ENCODE measurements at regions not wholly inside any gene's neighbourhood (a gene's known extent, or its start where the extent isn't known, plus 50 kb on each side); places are given as distances from the start of the nearest gene placed in this dataset.

DNA sequence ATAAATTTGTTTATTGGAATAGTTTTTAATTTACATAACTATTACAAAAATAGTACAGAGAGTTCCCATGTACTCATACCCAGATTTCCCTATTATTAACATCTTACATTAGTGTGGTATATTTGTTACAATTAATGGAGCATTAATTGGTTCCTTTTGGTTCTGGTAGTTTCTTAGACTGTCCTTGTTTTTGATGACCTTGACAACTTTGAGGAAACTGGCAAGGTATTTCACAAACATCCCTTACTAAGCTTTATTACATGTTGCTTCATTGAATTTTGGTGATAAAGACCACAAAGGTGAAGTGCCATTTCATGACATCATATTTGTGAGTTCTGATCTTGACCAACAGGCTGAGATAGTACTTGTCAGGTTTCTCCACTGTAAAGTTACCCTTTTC lies 379.0 kb upstream of the GCFC2 start:
- Histone ChIP-seq H2AFZ (ENCODE audit: low read depth, low read length, severe bottlenecking) (no peak overlapping the region), H3K36me3 (ENCODE audit: low read length) (no peaks in the 10 kb centered on the region), H4K20me1 (ENCODE audit: low read depth, low read length) (no peaks in the 10 kb centered on the region), H3K9ac (ENCODE audit: low read length) (no peak overlapping the region), H3K79me2 (ENCODE audit: insufficient read depth, low read length) (no peaks in the 10 kb centered on the region), H3F3A (ENCODE audit: insufficient read depth) (no peaks in the 10 kb centered on the region), H3K4me2 (ENCODE audit: low read depth, low read length, poor library complexity, severe bottlenecking) (no peak overlapping the region), H3K9me3 (ENCODE audit: insufficient read depth, low read length) (no peaks in the 10 kb centered on the region), H3K9me2 (replicated peaks; ENCODE audit: insufficient read depth, low read length) (no peaks in the 10 kb centered on the region), H3K27ac (ENCODE audit: low read depth, low read length) (no peak overlapping the region), H3K4me3 (ENCODE audit: insufficient read depth, low read length, poor library complexity, severe bottlenecking) (no peak overlapping the region), H3K27me3 (ENCODE audit: low read length) (no peaks in the 10 kb centered on the region)
- TF ChIP-seq EZH2phosphoT487 (conservative IDR thresholded peaks at IDR 0.05; ENCODE audit: low read length), result no peak
- TF ChIP-seq, protein P1, sequence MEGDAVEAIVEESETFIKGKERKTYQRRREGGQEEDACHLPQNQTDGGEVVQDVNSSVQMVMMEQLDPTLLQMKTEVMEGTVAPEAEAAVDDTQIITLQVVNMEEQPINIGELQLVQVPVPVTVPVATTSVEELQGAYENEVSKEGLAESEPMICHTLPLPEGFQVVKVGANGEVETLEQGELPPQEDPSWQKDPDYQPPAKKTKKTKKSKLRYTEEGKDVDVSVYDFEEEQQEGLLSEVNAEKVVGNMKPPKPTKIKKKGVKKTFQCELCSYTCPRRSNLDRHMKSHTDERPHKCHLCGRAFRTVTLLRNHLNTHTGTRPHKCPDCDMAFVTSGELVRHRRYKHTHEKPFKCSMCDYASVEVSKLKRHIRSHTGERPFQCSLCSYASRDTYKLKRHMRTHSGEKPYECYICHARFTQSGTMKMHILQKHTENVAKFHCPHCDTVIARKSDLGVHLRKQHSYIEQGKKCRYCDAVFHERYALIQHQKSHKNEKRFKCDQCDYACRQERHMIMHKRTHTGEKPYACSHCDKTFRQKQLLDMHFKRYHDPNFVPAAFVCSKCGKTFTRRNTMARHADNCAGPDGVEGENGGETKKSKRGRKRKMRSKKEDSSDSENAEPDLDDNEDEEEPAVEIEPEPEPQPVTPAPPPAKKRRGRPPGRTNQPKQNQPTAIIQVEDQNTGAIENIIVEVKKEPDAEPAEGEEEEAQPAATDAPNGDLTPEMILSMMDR (IDR thresholded peaks at IDR 0.05; ENCODE audit: insufficient read depth, low read length, poor library complexity, severe bottlenecking), result no peak

DNA sequence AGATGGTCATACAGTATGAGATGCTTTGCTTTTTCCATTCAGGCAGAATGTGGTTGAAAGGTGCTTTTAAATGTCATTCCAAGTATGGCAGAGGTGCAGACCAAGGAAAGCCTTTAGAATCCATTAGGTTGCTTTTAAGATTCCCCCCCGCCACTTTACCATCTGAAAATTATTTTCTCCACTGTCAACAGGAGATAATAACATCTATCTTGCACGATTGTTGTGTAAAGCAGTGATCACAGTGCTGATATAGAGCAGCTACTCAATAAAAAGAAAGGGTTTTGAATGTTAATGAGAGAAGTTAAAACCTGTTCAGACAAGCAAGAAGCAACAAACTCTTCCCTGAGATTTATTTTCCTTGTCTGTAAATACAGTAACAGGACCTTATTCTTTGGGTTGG lies 372.5 kb upstream of the GCFC2 start:
- Histone ChIP-seq H3K79me2 (ENCODE audit: insufficient read depth, low read length) (no peaks in the 10 kb centered on the region), H3K27ac (ENCODE audit: low read depth, low read length) (no peak overlapping the region), H3K27me3 (ENCODE audit: low read length) (no peaks in the 10 kb centered on the region), H3K36me3 (ENCODE audit: low read length) (no peaks in the 10 kb centered on the region), H3K9me2 (replicated peaks; ENCODE audit: insufficient read depth, low read length) (no peaks in the 10 kb centered on the region), H2AFZ (ENCODE audit: low read depth, low read length, severe bottlenecking) (no peak overlapping the region), H3K9ac (ENCODE audit: low read length) (no peak overlapping the region), H3K9me3 (ENCODE audit: insufficient read depth, low read length) (no peaks in the 10 kb centered on the region), H3K4me2 (ENCODE audit: low read depth, low read length, poor library complexity, severe bottlenecking) (no peak overlapping the region), H3K4me3 (ENCODE audit: insufficient read depth, low read length, poor library complexity, severe bottlenecking) (no peak overlapping the region), H4K20me1 (ENCODE audit: low read depth, low read length) (no peaks in the 10 kb centered on the region), H3F3A (ENCODE audit: insufficient read depth) (no peaks in the 10 kb centered on the region)
- TF ChIP-seq EZH2phosphoT487 (conservative IDR thresholded peaks at IDR 0.05; ENCODE audit: low read length), result no peak

DNA sequence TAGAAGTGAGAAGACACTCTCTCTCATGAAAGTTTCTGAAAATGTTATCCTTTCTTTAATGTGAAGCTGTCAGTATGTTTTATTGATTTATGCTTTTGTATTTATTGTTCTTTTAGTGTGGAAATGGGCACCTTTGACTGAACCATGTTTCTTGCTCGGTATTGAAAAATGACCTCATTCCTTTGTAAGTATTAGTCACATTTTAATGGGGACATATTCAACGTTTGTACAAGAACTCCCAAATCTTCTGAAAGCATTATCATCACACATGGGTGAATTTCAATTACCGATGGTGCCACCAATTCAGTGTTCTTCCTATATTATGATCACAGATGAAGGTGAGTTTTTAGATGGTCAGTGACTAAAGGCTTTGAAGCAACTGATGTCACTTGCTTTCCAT lies 371.8 kb upstream of the GCFC2 start:
- Histone ChIP-seq H3K36me3 (ENCODE audit: low read length) (no peaks in the 10 kb centered on the region), H4K20me1 (ENCODE audit: low read depth, low read length) (no peaks in the 10 kb centered on the region), H3K9ac (ENCODE audit: low read length) (no peak overlapping the region), H3K27me3 (ENCODE audit: low read length) (no peaks in the 10 kb centered on the region), H3F3A (ENCODE audit: insufficient read depth) (no peaks in the 10 kb centered on the region), H3K4me3 (ENCODE audit: insufficient read depth, low read length, poor library complexity, severe bottlenecking) (no peak overlapping the region), H3K79me2 (ENCODE audit: insufficient read depth, low read length) (no peaks in the 10 kb centered on the region), H3K9me3 (ENCODE audit: insufficient read depth, low read length) (no peaks in the 10 kb centered on the region), H3K4me2 (ENCODE audit: low read depth, low read length, poor library complexity, severe bottlenecking) (no peak overlapping the region), H3K9me2 (replicated peaks; ENCODE audit: insufficient read depth, low read length) (no peaks in the 10 kb centered on the region), H2AFZ (ENCODE audit: low read depth, low read length, severe bottlenecking) (no peak overlapping the region), H3K27ac (ENCODE audit: low read depth, low read length) (no peak overlapping the region)
- TF ChIP-seq, protein P1 (IDR thresholded peaks at IDR 0.05; ENCODE audit: insufficient read depth, low read length, poor library complexity, severe bottlenecking), result no peak
- no peak for TF ChIP-seq EZH2phosphoT487 (conservative IDR thresholded peaks at IDR 0.05; ENCODE audit: low read length)

DNA sequence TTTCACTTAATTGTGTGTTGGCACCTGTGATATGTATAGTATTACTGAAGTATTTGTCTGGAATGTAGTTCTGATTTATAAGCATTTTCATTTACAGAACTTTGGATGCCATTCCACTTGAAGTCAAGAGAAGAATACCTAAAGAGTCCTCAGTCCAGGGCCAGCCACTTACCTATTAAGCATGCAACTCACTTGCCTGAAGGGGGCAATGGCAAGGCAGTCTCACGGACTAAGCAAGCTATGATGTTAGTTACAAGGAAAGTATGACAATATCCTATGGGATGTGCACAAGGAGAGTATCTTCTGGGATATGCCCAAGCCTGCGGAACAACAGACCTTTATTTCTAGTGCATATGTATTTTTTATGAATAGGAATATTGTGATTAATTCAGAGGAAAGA lies 369.4 kb upstream of the GCFC2 start:
- Histone ChIP-seq H3K36me3 (ENCODE audit: low read length) (no peaks in the 10 kb centered on the region), H3K79me2 (ENCODE audit: insufficient read depth, low read length) (no peaks in the 10 kb centered on the region), H3F3A (ENCODE audit: insufficient read depth) (no peaks in the 10 kb centered on the region), H3K9ac (ENCODE audit: low read length) (no peak overlapping the region), H3K27ac (ENCODE audit: low read depth, low read length) (no peak overlapping the region), H3K9me3 (ENCODE audit: insufficient read depth, low read length) (no peaks in the 10 kb centered on the region), H3K4me2 (ENCODE audit: low read depth, low read length, poor library complexity, severe bottlenecking) (no peak overlapping the region), H3K9me2 (replicated peaks; ENCODE audit: insufficient read depth, low read length) (no peaks in the 10 kb centered on the region), H4K20me1 (ENCODE audit: low read depth, low read length) (no peaks in the 10 kb centered on the region), H3K27me3 (ENCODE audit: low read length) (no peaks in the 10 kb centered on the region), H2AFZ (ENCODE audit: low read depth, low read length, severe bottlenecking) (no peak overlapping the region), H3K4me3 (ENCODE audit: insufficient read depth, low read length, poor library complexity, severe bottlenecking) (no peak overlapping the region)
- TF ChIP-seq EZH2phosphoT487 (conservative IDR thresholded peaks at IDR 0.05; ENCODE audit: low read length), result no peak
- TF ChIP-seq, protein P1 (IDR thresholded peaks at IDR 0.05; ENCODE audit: insufficient read depth, low read length, poor library complexity, severe bottlenecking), result no peak
